B cell (primary cell): ENCODE measurements at regions not wholly inside any gene's neighbourhood (a gene's known extent, or its start where the extent isn't known, plus 50 kb on each side); places are given as distances from the start of the nearest gene placed in this dataset.

Experiments used
- ATAC-seq: fragments of 200-7000 bp; cut with Tn5 transposase; one replicate; pipeline ENCODE4 v1.10.0; 2021; ENCODE audit warnings: low read depth, mild to moderate bottlenecking, moderate number of reproducible peaks, moderate library complexity
- CTCF ChIA-PET: fragments of 350-600 bp; sonication (Branson Sonifier 250); formaldehyde crosslinking; loops from one replicate; lab custom pipeline; 2021; ENCODE audit warnings: antibody characterized with exemption, inconsistent platforms; lab: Charles Lee
- POLR2A ChIA-PET: fragments of 350-600 bp; sonication (Branson Sonifier 250); formaldehyde crosslinking; loops from one replicate; lab custom pipeline; 2021; ENCODE audit warnings: antibody characterized with exemption; lab: Charles Lee
- DNase-seq: peaks from one replicate; pipeline ENCODE4 v3.0.0; 2013
- H2AFZ ChIP-seq: 2 replicates; pipeline ENCODE4 v1.6.1; 2012; ENCODE audit warnings: mild to moderate bottlenecking, low read depth, low read length; ENCODE audit not compliant: insufficient read depth, poor library complexity, severe bottlenecking
- H3K27ac ChIP-seq, 2 donors: 1 replicate in 1 of 2; 2 replicates in 1 of 2; pipeline ENCODE4 v1.5.1; 2012 to 2013; ENCODE audit warnings: low read length in 2 of 2, mild to moderate bottlenecking in 2 of 2, moderate library complexity in 1 of 2
- H3K27me3 ChIP-seq, 4 experiments: fragments of 200-600 bp in 1 of 4; sonication (generic) in 1 of 4; replicated peaks in 1 of 4; 1 replicate in 2 of 4; 2 replicates in 2 of 4; pipeline versions ENCODE4 v1.6.1 to v1.7.0; 2013 to 2016; ENCODE audit warnings: low read length in 3 of 4, mild to moderate bottlenecking in 2 of 4, mixed read lengths in 1 of 4, moderate library complexity in 1 of 4; ENCODE audit not compliant: insufficient read depth in 4 of 4, control insufficient read depth in 3 of 4; ENCODE audit errors: control extremely low read depth in 1 of 4
- H3K36me3 ChIP-seq, 2 experiments: replicated peaks in 1 of 2; 1 replicate in 1 of 2; 2 replicates in 1 of 2; pipeline versions ENCODE4 v1.6.1 to v1.7.1; 2013; ENCODE audit warnings: low read length in 1 of 2; ENCODE audit not compliant: insufficient read depth in 2 of 2, control insufficient read depth in 1 of 2; ENCODE audit errors: control extremely low read depth in 1 of 2, extremely low read depth in 1 of 2
- H3K4me1 ChIP-seq, 2 donors: fragments of 200-600 bp in 1 of 2; sonication (generic) in 1 of 2; 1 replicate in 1 of 2; 2 replicates in 1 of 2; pipeline versions ENCODE4 v1.5.1 to v1.6.1; 2013 to 2017; ENCODE audit warnings: low read length in 2 of 2; ENCODE audit not compliant: control insufficient read depth in 2 of 2, insufficient read depth in 2 of 2
- H3K4me2 ChIP-seq: replicated peaks from 2 replicates; pipeline ENCODE3; 2012; ENCODE audit warnings: mild to moderate bottlenecking, low read depth, low read length; ENCODE audit not compliant: poor library complexity, severe bottlenecking
- H3K4me3 ChIP-seq, 5 experiments: fragments of 200-600 bp in 1 of 5; sonication (generic) in 1 of 5; 1 replicate in 3 of 5; 2 replicates in 2 of 5; pipeline versions ENCODE4 v1.5.1 to v1.7.0; 2011 to 2016; ENCODE audit warnings: low read length in 4 of 5, mild to moderate bottlenecking in 4 of 5, low read depth in 2 of 5, control low read depth in 1 of 5, moderate library complexity in 1 of 5; ENCODE audit not compliant: insufficient read depth in 1 of 5; ENCODE audit errors: control extremely low read depth in 1 of 5, extremely low read depth in 1 of 5
- H3K79me2 ChIP-seq: fragments of 200-600 bp; sonication (generic); one replicate; pipeline ENCODE4 v1.6.0; 2016; ENCODE audit warnings: low read length; ENCODE audit not compliant: control insufficient read depth, insufficient read depth
- H3K9ac ChIP-seq: fragments of 200-600 bp; sonication (generic); 2 replicates; pipeline ENCODE4 v1.6.1; 2017; ENCODE audit warnings: mild to moderate bottlenecking, low read length, moderate library complexity
- H3K9me3 ChIP-seq, 3 donors: one replicate each; pipeline versions ENCODE4 v1.6.1 to v1.7.1; 2013; ENCODE audit warnings: low read length in 2 of 3; ENCODE audit not compliant: control insufficient read depth in 2 of 3, insufficient read depth in 1 of 3; ENCODE audit errors: control extremely low read depth in 1 of 3
- H4K20me1 ChIP-seq: 2 replicates; pipeline ENCODE4 v1.6.0; 2012; ENCODE audit warnings: mild to moderate bottlenecking, low read length; ENCODE audit not compliant: insufficient read depth, control insufficient read depth, poor library complexity, severe bottlenecking
- H3K27ac Mint-ChIP-seq: one replicate; pipeline ENCODE4 v1.8.0; 2021; ENCODE audit warnings: mixed read lengths
- H3K27me3 Mint-ChIP-seq: one replicate; pipeline ENCODE4 v1.8.0; 2021; ENCODE audit warnings: mixed read lengths
- H3K4me1 Mint-ChIP-seq: one replicate; pipeline ENCODE4 v1.8.0; 2021; ENCODE audit warnings: mixed read lengths
- H3K4me3 Mint-ChIP-seq: one replicate; pipeline ENCODE4 v1.8.0; 2021; ENCODE audit warnings: mixed read lengths
- H3K9me3 Mint-ChIP-seq: one replicate; pipeline ENCODE4 v1.8.0; 2022; ENCODE audit warnings: mixed read lengths; ENCODE audit not compliant: insufficient read depth
- EZH2 ChIP-seq: IDR thresholded peaks from 2 replicates; pipeline ENCODE4 v1.6.1; 2012; ENCODE audit warnings: borderline replicate concordance, low read depth, mild to moderate bottlenecking, moderate library complexity, low read length; ENCODE audit not compliant: insufficient read depth, poor library complexity, severe bottlenecking
- WGBS: methylation state at CpG from one replicate; pipeline ENCODE4 v1.1.5; 2013; ENCODE audit warnings: missing lambda C conversion rate; ENCODE audit not compliant: insufficient coverage; 5-methylcytosine and 5-hydroxymethylcytosine counted together
- intact Hi-C: fragments of 100-400 bp; cut with micrococcal nuclease; formaldehyde crosslinking; loops from one replicate; pipeline ENCODE4 v1.10.0; 2022
- TF ChIP-seq, protein P1 (sequence below): fragments of 200-600 bp; IDR thresholded peaks from one replicate; pipeline ENCODE4 v1.8.0; 2022; ENCODE audit warnings: antibody characterized with exemption, mild to moderate bottlenecking

- TF ChIP-seq EZH2, result no peak
- TF ChIP-seq, protein P1, sequence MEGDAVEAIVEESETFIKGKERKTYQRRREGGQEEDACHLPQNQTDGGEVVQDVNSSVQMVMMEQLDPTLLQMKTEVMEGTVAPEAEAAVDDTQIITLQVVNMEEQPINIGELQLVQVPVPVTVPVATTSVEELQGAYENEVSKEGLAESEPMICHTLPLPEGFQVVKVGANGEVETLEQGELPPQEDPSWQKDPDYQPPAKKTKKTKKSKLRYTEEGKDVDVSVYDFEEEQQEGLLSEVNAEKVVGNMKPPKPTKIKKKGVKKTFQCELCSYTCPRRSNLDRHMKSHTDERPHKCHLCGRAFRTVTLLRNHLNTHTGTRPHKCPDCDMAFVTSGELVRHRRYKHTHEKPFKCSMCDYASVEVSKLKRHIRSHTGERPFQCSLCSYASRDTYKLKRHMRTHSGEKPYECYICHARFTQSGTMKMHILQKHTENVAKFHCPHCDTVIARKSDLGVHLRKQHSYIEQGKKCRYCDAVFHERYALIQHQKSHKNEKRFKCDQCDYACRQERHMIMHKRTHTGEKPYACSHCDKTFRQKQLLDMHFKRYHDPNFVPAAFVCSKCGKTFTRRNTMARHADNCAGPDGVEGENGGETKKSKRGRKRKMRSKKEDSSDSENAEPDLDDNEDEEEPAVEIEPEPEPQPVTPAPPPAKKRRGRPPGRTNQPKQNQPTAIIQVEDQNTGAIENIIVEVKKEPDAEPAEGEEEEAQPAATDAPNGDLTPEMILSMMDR, result no peak
- intact Hi-C loops, result no loop called here
- no peaks in the 10 kb centered on the region for H3K27me3 ChIP-seq
- no peaks in the 10 kb centered on the region for H4K20me1 ChIP-seq
- H3K27ac Mint-ChIP-seq, result no peak overlapping the region
- no peaks in the 10 kb centered on the region for H3K4me1 Mint-ChIP-seq
- ChIA-PET CTCF (no interaction called here), POLR2A (no interaction called here)
- H3K79me2 ChIP-seq, result no peaks in the 10 kb centered on the region
- no peaks in the 10 kb centered on the region for H3K9me3 ChIP-seq
- H3K4me3 ChIP-seq, result no peak overlapping the region
- H3K36me3 ChIP-seq, result no peaks in the 10 kb centered on the region
- peaks cover 2% of the 10 kb centered on the region for H3K9me3 Mint-ChIP-seq
- DNase-seq (no peak), ATAC-seq (no peak)
- H3K4me1 ChIP-seq, result no peaks in the 10 kb centered on the region
- no peak overlapping the region for H3K9ac ChIP-seq
- H2AFZ ChIP-seq, result no peak overlapping the region
- H3K27ac ChIP-seq, result no peak overlapping the region
- WGBS, result 81% methylated on average over 4 of the region's 8 CpGs
- no peak overlapping the region for H3K4me2 ChIP-seq
- no peak overlapping the region for H3K4me3 Mint-ChIP-seq
- no peaks in the 10 kb centered on the region for H3K27me3 Mint-ChIP-seq
These were observed 2309.4 kb upstream of the AGA start for GRCh38 chr4:179751669-179752068.

- H3K4me3 ChIP-seq, result no peak overlapping the region
- TF ChIP-seq EZH2, result no peak
- TF ChIP-seq, protein P1, result no peak
- H2AFZ ChIP-seq, result no peak overlapping the region
- Mint-ChIP-seq H3K4me3 (no peak overlapping the region), H3K9me3 (peaks cover 2% of the 10 kb centered on the region), H3K27ac (no peak overlapping the region), H3K27me3 (no peaks in the 10 kb centered on the region), H3K4me1 (no peaks in the 10 kb centered on the region)
- intact Hi-C loops, result no loop called here
- H3K4me2 ChIP-seq, result no peak overlapping the region
- no peak overlapping the region for H3K9ac ChIP-seq
- H3K9me3 ChIP-seq, result no peaks in the 10 kb centered on the region
- no peaks in the 10 kb centered on the region for H4K20me1 ChIP-seq
- no peak overlapping the region for H3K27ac ChIP-seq
- no peak for ATAC-seq
- H3K4me1 ChIP-seq, result no peaks in the 10 kb centered on the region
- H3K27me3 ChIP-seq, result no peaks in the 10 kb centered on the region
- no peaks in the 10 kb centered on the region for H3K79me2 ChIP-seq
- no CpG with 5 or more reads among the region's 1 CpG for WGBS
- CTCF ChIA-PET, result no interaction called here
- no peak for DNase-seq
- POLR2A ChIA-PET, result no interaction called here
- H3K36me3 ChIP-seq, result no peaks in the 10 kb centered on the region
These were observed 2313.1 kb upstream of the AGA start for GRCh38 chr4:179755322-179755721.
